ENCODE measurements at regions not wholly inside any gene's neighbourhood (a gene's known extent, or its start where the extent isn't known, plus 50 kb on each side); places are given as distances from the start of the nearest gene placed in this dataset.

GRCh38 chr12:28742791-28743190, 406.3 kb upstream of the FAR2 start:
- TF ChIP-seq POLR2AphosphoS5 (IDR thresholded peaks at IDR 0.05; ENCODE audit: low read depth) (no peak), CTCF (IDR thresholded peaks at IDR 0.05; ENCODE audit: insufficient read depth, low read length) (no peak), SPI1 (IDR thresholded peaks at IDR 0.05; ENCODE audit: borderline replicate concordance, low read depth) (no peak)

Measured in HL-60 (cell line).